Bronchial epithelial cell (primary cell): ENCODE measurements at regions not wholly inside any gene's neighbourhood (a gene's known extent, or its start where the extent isn't known, plus 50 kb on each side); places are given as distances from the start of the nearest gene placed in this dataset.

Experiments
- DNase-seq: peaks from one replicate; pipeline ENCODE4 v3.0.0-alpha.2; 2010; ENCODE audit warnings: low read depth
- FAIRE-seq: peaks from 2 replicates; lab custom pipeline; 2011; peaks lifted over from hg19 to GRCh38; lab: Jason Lieb, UNC
- H3K27me3 ChIP-seq: 2 replicates; pipeline ENCODE4 v1.5.1; 2011; ENCODE audit warnings: low read length; ENCODE audit not compliant: control insufficient read depth, insufficient read depth
- H3K36me3 ChIP-seq: 2 replicates; pipeline ENCODE4 v1.5.1; 2011; ENCODE audit warnings: low read length; ENCODE audit not compliant: control insufficient read depth, insufficient read depth
- H3K4me3 ChIP-seq: 2 replicates; pipeline ENCODE4 v1.5.1; 2011; ENCODE audit warnings: mild to moderate bottlenecking, low read depth, low read length, control low read depth
- TF ChIP-seq, protein P1 (sequence below): IDR thresholded peaks from 2 replicates; pipeline ENCODE4 v1.5.1; 2011; ENCODE audit warnings: mild to moderate bottlenecking, moderate library complexity, low read length, control low read depth, inconsistent platforms; ENCODE audit not compliant: insufficient read depth, severe bottlenecking

DNA sequence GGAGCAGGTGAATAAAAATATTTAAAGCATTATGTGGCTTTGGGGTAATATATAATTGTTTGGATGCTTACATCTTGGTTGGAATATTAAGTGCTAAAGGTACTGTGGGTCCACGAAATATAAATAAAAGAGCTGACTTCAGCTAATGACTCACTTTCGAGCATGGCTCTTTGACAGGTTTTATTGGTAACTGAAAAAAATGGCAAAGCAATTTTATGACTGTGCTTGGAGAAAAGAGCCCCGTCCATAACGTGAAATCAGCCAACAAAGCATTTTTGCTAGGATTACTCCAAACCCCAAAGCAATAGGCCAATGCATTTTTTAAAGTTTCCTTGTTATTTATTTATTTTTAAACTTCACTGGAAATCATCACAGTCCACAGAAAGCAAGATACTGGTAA is 397.2 kb upstream of the CDH19 start:
- Histone ChIP-seq H3K36me3 (no peaks in the 10 kb centered on the region), H3K27me3 (no peaks in the 10 kb centered on the region), H3K4me3 (no peak overlapping the region)
- TF ChIP-seq, protein P1, sequence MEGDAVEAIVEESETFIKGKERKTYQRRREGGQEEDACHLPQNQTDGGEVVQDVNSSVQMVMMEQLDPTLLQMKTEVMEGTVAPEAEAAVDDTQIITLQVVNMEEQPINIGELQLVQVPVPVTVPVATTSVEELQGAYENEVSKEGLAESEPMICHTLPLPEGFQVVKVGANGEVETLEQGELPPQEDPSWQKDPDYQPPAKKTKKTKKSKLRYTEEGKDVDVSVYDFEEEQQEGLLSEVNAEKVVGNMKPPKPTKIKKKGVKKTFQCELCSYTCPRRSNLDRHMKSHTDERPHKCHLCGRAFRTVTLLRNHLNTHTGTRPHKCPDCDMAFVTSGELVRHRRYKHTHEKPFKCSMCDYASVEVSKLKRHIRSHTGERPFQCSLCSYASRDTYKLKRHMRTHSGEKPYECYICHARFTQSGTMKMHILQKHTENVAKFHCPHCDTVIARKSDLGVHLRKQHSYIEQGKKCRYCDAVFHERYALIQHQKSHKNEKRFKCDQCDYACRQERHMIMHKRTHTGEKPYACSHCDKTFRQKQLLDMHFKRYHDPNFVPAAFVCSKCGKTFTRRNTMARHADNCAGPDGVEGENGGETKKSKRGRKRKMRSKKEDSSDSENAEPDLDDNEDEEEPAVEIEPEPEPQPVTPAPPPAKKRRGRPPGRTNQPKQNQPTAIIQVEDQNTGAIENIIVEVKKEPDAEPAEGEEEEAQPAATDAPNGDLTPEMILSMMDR = no peak
- FAIRE-seq (no peak), DNase-seq (no peak)

DNA sequence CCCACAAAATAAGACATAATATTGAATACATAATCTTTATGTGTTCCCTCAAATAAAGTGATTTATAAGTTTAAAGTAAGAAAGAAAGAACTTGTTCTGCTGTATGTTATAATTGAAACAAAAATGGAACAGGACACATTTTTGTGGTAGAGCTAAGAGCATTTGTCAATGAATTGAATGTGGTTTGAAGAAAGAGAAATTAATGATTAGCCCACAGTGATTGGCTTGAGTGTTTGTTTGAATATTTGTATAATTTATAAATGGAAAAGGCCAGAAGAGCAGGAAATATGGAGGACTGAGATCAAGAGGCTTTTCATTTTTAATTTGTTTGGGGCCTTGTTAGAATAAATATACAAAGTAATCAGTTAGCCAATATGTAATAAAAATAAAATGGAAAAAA is 395.1 kb upstream of the CDH19 start:
- TF ChIP-seq, protein P1 = no peak
- Histone ChIP-seq H3K36me3 (no peaks in the 10 kb centered on the region), H3K4me3 (no peak overlapping the region), H3K27me3 (no peaks in the 10 kb centered on the region)
- no peak for DNase-seq
- no peak for FAIRE-seq

DNA sequence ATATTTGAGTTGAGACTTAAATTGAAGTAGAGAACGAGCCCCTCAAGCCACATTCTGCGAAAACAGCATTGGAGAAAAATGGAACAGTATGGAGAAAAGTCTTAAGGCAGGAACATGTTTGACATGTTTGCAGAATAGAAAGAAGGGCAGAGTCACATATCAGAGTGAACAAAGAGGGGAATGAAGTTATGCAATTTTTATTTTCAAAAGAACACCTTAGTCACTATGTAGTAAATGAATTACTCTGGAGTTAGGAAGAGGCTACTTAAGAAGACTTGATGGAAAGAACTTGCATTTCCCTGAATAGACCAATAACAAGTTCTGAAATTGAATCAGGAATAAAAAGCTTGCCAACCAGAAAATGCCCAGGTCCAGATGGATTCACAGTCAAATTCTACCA is 391.4 kb upstream of the CDH19 start:
- FAIRE-seq = no peak

DNA sequence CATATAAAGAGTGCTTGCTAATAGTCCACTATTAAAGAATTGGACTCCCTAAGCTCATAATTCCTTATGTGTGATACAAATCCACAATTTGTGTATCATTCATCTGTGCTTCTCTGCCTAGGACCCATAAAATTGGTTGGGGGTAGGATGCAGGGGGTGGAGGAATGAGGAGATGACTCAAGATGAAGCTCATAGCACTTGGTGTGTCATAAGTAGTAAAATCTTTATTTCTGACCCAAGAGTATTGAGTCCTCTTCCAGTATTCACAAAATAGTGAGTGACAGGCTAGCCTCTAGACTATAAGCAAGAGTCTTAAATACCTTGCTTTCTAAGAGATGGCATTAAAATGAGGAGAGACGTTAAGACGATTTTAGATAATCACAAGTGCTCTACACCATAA is 390.9 kb upstream of the CDH19 start:
- Histone ChIP-seq H3K4me3 (no peak overlapping the region), H3K36me3 (no peaks in the 10 kb centered on the region), H3K27me3 (no peaks in the 10 kb centered on the region)
- DNase-seq (no peak), FAIRE-seq (no peak)
- TF ChIP-seq, protein P1 = no peak

More for the DNA sequence above, 391.4 kb upstream of the CDH19 start:
- Histone ChIP-seq H3K27me3 (no peaks in the 10 kb centered on the region), H3K36me3 (no peaks in the 10 kb centered on the region), H3K4me3 (no peak overlapping the region)
- DNase-seq = peak; percentile 39
- TF ChIP-seq, protein P1 = no peak

DNA sequence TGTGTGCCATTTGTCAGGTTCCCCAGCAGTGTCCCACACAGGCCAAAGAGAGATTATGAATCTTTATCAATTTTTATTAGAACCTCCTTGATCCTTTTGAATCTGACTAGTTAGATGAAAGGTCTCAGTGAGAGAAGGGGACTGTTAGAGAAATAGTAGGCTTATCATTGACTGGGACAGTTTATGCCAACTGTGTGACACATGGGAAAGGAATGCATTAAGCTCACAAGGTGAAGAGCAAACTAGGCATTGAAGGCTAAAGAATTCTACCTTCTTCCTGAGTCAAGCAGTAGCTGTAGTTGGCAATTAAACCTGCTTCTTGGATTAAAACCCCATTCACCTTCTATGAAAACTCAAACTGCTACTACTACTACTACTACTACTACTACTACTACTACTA is 389.6 kb upstream of the CDH19 start:
- no peak for FAIRE-seq
- TF ChIP-seq, protein P1 = no peak
- peak; percentile 78 for DNase-seq
- Histone ChIP-seq H3K27me3 (no peaks in the 10 kb centered on the region), H3K4me3 (no peak overlapping the region), H3K36me3 (no peaks in the 10 kb centered on the region)

DNA sequence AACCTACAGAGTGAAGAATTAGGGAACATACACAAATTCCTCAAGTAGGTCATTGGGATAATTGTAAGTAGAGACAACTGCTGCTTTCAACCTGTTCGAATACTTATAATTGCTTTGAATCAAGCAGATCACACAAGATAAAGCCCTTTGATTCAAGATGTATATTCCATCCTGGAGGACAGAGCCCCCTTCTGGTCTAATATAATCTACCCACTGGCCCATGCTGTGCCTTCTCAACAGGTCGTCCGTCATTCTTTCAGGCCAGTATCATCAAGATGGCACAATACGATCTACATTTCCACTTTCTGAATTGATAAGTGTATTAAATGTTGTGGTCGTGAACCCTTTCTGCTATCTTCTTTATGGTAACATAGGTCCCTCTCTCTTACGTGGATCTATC is 387.0 kb upstream of the CDH19 start:
- no peak for DNase-seq
- TF ChIP-seq, protein P1 = no peak
- Histone ChIP-seq H3K27me3 (no peaks in the 10 kb centered on the region), H3K36me3 (no peaks in the 10 kb centered on the region), H3K4me3 (no peak overlapping the region)
- FAIRE-seq = no peak
